Heart left ventricle (tissue), 16 donors: ENCODE measurements at regions not wholly inside any gene's neighbourhood (a gene's known extent, or its start where the extent isn't known, plus 50 kb on each side); places are given as distances from the start of the nearest gene placed in this dataset.
A peak's percentile ranks its signal among the peaks of the same experiment; 100 is the strongest.

Experiments used
- ATAC-seq, 4 donors: fragments of 200-7000 bp; cut with Tn5 transposase; one replicate each; pipeline ENCODE4 v1.9.1; 2020 to 2022; ENCODE audit warnings: moderate library complexity in 4 of 4, mild to moderate bottlenecking in 3 of 4, moderate number of reproducible peaks in 1 of 4
- DNase-seq, 5 donors: peaks; one replicate each; pipeline ENCODE4 v3.0.0-alpha.2; 2020
- H3K27ac ChIP-seq, 12 donors: fragments of 200-600 bp; sonication (generic) in 4 of 12; one replicate each; pipeline versions ENCODE4 v1.5.0 to v1.8.0; 2016 to 2022; ENCODE audit warnings: mild to moderate bottlenecking in 2 of 12
- H3K27me3 ChIP-seq, 9 donors: fragments of 200-600 bp; sonication (generic) in 2 of 9; one replicate each; pipeline versions ENCODE4 v1.5.1 to v1.8.0; 2016 to 2022; ENCODE audit warnings: mild to moderate bottlenecking in 3 of 9
- H3K36me3 ChIP-seq, 9 donors: fragments of 200-600 bp; sonication (generic) in 2 of 9; one replicate each; pipeline versions ENCODE4 v1.5.0 to v1.8.0; 2018 to 2022; ENCODE audit warnings: mild to moderate bottlenecking in 2 of 9
- H3K4me1 ChIP-seq, 12 donors: fragments of 200-600 bp; sonication (generic) in 4 of 12; one replicate each; pipeline versions ENCODE4 v1.5.0 to v1.8.0; 2016 to 2022; ENCODE audit warnings: mild to moderate bottlenecking in 3 of 12
- H3K4me3 ChIP-seq, 12 donors: fragments of 200-600 bp; sonication (generic) in 4 of 12; one replicate each; pipeline versions ENCODE4 v1.5.0 to v1.8.0; 2017 to 2022; ENCODE audit warnings: mild to moderate bottlenecking in 9 of 12, moderate library complexity in 4 of 12
- H3K9me3 ChIP-seq, 12 donors: fragments of 200-600 bp; sonication (generic) in 4 of 12; one replicate each; pipeline versions ENCODE4 v1.5.0 to v1.8.0; 2016 to 2022; ENCODE audit warnings: mild to moderate bottlenecking in 1 of 12
- POLR2A ChIP-seq, 2 donors: fragments of 450-650 bp; IDR thresholded peaks; one replicate each; pipeline ENCODE4 v1.6.1; 2017; ENCODE audit warnings: antibody characterized with exemption in 2 of 2, mild to moderate bottlenecking in 2 of 2, moderate library complexity in 2 of 2
- WGBS, 4 donors: extraction: QIAGEN DNeasy Blood & Tissue Kit in 2 of 4; methylation state at CpG; one replicate each; pipeline versions ENCODE4 v1.1.5 to v1.1.7; 2013 to 2018; 5-methylcytosine and 5-hydroxymethylcytosine counted together
- intact Hi-C, 10 donors: fragments of 100-400 bp; cut with DNase I; formaldehyde crosslinking; loops; one replicate each; pipeline versions ENCODE4 v1.11.1 to v1.14.2; 2022
- TF ChIP-seq, protein P1 (sequence below), 12 donors: fragments of 200-600 bp; sonication (generic) in 4 of 12; IDR thresholded peaks; one replicate each; pipeline versions ENCODE4 v1.5.0 to v1.8.0; 2018 to 2022; ENCODE audit warnings: antibody characterized with exemption in 12 of 12, mild to moderate bottlenecking in 5 of 12
- donor health status: ischemic (EF 13 %, LVEDD 7.1; RV severe dilation, severe dysfunction).
- donor health status: healthy with polysubstance abuse.
- donor health status: DM: no; HTN: yes; CAD: no.
- donor health status: DM: no; HTN: no; CAD: no.
- donor health status: ischemic (EF 25% LVEDD 6.9; RV normal size, moderate dysfunction).
- donor health status: ischemic (EF 25% LVEDD 5.7; RV mildly dilated, moderate dysfunction).
- donor health status: healthy.
- donor health status: DM: yes; HTN: yes; CAD: no.
- donor health status: ischemic (EF 35%, LVEDD 5.7; RV mildly dilated, moderate dysfunction).
- donor health status: nonischemic (EF 11% LVEDD 7.7; RV severe dilation, severe dysfunction).
- donor health status: DM: yes; HTN: yes; CAD: no.
- donor health status: PGD.
- donor health status: ischemic (EF 29% LVEDD 5.4; RV normal size, mild dysfunction).
- donor health status: nonischemic (EF 23%, LVEDD 6.1; RV moderate dilation, normal function).

DNA sequence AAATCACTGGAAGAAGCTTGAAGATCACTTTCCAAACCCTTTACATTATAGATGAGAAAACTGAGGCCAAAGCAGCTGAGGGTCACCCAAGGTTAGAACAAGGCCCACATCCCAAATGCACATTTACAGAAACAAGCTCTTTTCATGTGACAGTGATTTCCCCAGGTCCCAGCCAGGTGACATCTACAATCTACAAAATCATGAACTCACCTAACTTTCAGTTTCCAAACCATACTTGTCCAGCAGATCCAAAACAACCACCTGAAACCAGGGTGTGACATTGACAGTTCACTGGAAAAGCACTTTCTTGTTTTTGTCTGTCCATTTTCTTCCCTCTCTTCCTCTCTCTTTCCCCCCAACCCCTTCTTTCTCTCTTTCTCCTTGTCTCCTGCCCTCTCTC is 132.2 kb upstream of the PRICKLE2 start:
- peaks cover 0 to 24% (median 8%) of the 10 kb centered on the region in 12 donors for H3K4me1 ChIP-seq
- TF ChIP-seq, protein P1, sequence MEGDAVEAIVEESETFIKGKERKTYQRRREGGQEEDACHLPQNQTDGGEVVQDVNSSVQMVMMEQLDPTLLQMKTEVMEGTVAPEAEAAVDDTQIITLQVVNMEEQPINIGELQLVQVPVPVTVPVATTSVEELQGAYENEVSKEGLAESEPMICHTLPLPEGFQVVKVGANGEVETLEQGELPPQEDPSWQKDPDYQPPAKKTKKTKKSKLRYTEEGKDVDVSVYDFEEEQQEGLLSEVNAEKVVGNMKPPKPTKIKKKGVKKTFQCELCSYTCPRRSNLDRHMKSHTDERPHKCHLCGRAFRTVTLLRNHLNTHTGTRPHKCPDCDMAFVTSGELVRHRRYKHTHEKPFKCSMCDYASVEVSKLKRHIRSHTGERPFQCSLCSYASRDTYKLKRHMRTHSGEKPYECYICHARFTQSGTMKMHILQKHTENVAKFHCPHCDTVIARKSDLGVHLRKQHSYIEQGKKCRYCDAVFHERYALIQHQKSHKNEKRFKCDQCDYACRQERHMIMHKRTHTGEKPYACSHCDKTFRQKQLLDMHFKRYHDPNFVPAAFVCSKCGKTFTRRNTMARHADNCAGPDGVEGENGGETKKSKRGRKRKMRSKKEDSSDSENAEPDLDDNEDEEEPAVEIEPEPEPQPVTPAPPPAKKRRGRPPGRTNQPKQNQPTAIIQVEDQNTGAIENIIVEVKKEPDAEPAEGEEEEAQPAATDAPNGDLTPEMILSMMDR (IDR thresholded peaks at IDR 0.05) = no peak
- no peak for TF ChIP-seq POLR2A (IDR thresholded peaks at IDR 0.05)
- ATAC-seq = no peak

DNA sequence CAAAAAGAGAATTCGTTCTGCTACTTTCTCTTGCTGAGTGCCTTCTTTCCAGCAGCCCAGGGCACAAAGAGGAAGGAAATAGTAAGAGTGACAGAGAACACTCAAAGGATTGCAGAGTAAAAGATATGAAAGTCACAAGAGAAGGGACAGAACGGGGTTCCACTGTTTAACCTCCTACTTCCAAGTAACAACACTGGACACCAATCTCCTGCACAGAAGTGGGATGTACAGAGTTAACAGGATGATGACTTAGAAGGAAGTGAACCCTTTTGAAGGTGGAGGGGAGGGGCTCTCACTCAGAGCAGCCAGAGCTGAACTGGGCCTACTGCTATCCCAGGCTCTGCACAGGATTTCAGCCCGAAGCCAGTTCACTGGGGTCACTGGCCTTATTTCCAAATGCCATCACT is 130.1 kb upstream of the PRICKLE2 start:
- ATAC-seq (peak in 3 of 4 donors; percentile 58 to 91 (median 74)), DNase-seq (peak in 2 of 5 donors; percentile 29 to 35)
- Histone ChIP-seq H3K4me1 (peaks cover 0 to 39% (median 15%) of the 10 kb centered on the region in 12 donors), H3K36me3 (no peaks in the 10 kb centered on the region), H3K4me3 (peak overlapping the region in 1 of 12 donors; percentile 4), H3K9me3 (no peaks in the 10 kb centered on the region), H3K27me3 (no peaks in the 10 kb centered on the region), H3K27ac (peak overlapping the region in 9 of 12 donors; percentile 22 to 62 (median 46))
- 30 to 51% (median 38%) methylated on average over 3 of the region's 3 CpGs for WGBS, 4 donors
- intact Hi-C loops = loop anchor here in 1 of 10 donors (5.0 kb wide), 1 partner anchor 88 kb away; no protein-coding TSS in a partner anchor
- TF ChIP-seq POLR2A (IDR thresholded peaks at IDR 0.05) = no peak
- TF ChIP-seq, protein P1 (IDR thresholded peaks at IDR 0.05) = no peak

More for the DNA sequence above, 132.2 kb upstream of the PRICKLE2 start:
- Histone ChIP-seq H3K36me3 (no peaks in the 10 kb centered on the region), H3K4me3 (no peak overlapping the region), H3K27ac (no peak overlapping the region), H3K27me3 (no peaks in the 10 kb centered on the region), H3K9me3 (no peaks in the 10 kb centered on the region)
- intact Hi-C loops = loop anchor here in 1 of 10 donors (5.0 kb wide), 1 partner anchor 90 kb away; no protein-coding TSS in a partner anchor
- DNase-seq = no peak

DNA sequence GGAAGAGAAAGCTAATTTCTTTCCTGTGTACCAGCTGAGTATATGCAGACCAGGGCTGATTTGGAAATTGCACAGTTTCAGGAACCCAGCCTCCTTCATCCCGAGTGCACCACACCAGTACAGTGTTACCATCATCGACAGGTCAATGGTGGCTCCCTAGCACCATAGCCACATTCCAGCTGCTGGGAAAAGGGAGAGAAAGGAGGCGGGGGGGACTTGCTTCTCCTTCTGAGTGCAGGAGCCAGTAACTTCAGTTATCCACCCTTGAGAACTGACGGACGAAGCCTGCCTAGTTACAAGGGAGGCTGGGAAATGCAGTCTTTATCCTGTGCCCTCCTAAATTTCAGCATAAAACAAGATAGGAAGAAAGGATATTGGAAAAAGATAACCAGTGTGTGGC is 129.7 kb upstream of the PRICKLE2 start:
- Histone ChIP-seq H3K36me3 (no peaks in the 10 kb centered on the region), H3K9me3 (no peaks in the 10 kb centered on the region), H3K4me1 (peaks cover 0 to 39% (median 15%) of the 10 kb centered on the region in 12 donors), H3K4me3 (peak overlapping the region in 1 of 12 donors; percentile 4), H3K27ac (peak overlapping the region in 8 of 12 donors; percentile 22 to 62 (median 49)), H3K27me3 (no peaks in the 10 kb centered on the region)
- 66 to 72% (median 70%) methylated on average over 5 of the region's 5 CpGs for WGBS, 4 donors
- intact Hi-C loops = loop anchor here in 1 of 10 donors (5.0 kb wide), 1 partner anchor 88 kb away; no protein-coding TSS in a partner anchor
- ATAC-seq (peak in 1 of 4 donors; percentile 6), DNase-seq (no peak)
- TF ChIP-seq, protein P1 (IDR thresholded peaks at IDR 0.05) = no peak
- TF ChIP-seq POLR2A (IDR thresholded peaks at IDR 0.05) = no peak

DNA sequence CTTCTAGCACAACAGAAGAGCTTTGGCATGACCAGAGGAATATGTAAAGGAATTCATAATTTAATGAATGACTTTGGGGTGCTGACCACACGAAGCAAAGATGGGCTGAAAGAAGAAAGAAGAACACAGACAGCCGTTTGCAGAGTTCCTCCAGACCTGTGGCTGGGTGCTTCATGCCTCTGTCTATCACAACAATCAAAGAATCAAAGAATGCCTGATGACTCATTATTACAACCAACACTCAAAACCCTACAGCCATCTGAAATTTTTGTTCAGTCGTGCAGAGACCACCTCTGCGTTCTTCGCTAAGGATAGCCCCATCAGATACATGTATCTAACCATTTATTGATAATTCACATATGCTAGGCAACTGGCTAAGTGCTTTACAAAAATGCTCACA is 129.0 kb upstream of the PRICKLE2 start:
- DNase-seq = no peak
- Histone ChIP-seq H3K36me3 (no peaks in the 10 kb centered on the region), H3K4me3 (no peak overlapping the region), H3K27ac (peak overlapping the region in 1 of 12 donors; percentile 56), H3K4me1 (peaks cover 0 to 39% (median 15%) of the 10 kb centered on the region in 12 donors), H3K27me3 (no peaks in the 10 kb centered on the region), H3K9me3 (no peaks in the 10 kb centered on the region)
- TF ChIP-seq, protein P1 (IDR thresholded peaks at IDR 0.05) = no peak
- no peak for TF ChIP-seq POLR2A (IDR thresholded peaks at IDR 0.05)
- no peak for ATAC-seq
- intact Hi-C loops = no loop called here
- WGBS, 4 donors = 89 to 96% (median 95%) methylated on average over 5 of the region's 5 CpGs
